ENCODE measurements at regions not wholly inside any gene's neighbourhood (a gene's known extent, or its start where the extent isn't known, plus 50 kb on each side); places are given as distances from the start of the nearest gene placed in this dataset.

DNA sequence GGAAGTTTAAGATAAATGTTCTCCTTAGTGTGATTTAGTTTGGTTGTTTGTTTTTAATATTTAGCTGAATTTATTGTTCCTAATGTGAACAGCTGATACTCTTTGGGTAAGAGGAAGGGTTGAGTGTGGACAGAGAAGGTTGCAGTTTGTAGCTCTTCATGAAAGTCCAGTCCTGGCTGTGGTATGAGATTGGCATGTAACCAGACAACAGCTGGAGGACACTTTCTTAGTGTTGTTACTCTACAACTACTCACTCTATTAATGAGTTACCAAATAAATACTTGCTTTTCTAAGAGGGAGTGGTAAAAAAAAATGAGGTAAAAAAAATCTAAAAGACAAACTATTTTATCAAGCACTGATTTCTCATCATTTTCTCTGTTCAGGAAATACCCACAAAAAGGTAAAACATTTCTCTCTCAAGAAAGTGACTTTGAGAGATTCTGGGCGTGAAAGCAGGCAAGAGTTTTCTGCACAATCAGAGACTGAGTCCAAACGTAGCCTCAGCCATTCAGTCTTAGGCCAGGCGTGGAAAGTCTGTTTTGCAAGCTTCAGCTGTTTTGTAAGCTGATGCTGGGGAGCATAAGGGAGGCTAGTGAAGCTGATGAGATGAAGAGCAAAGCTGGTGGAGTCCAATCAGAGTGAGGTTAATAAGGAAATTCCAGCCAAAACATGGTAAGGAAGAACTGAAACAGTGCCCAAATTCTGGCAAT, 138.5 kb upstream of the ARPP21 start:
- Histone ChIP-seq H3K4me3 (ENCODE audit: low read depth in 1 of 3, low read length in 3 of 3) (no peak overlapping the region), H3K27me3 (ENCODE audit: control insufficient read depth in 3 of 3, insufficient read depth in 3 of 3, low read length in 3 of 3) (no peaks in the 10 kb centered on the region), H3K27ac (ENCODE audit: low read depth in 1 of 3, low read length in 2 of 3) (no peak overlapping the region), H3K4me1 (ENCODE audit: control insufficient read depth in 3 of 3, insufficient read depth in 2 of 3, low read depth in 1 of 3, low read length in 2 of 3) (no peaks in the 10 kb centered on the region), H3K36me3 (ENCODE audit: control insufficient read depth in 3 of 3, insufficient read depth in 2 of 3, low read depth in 1 of 3, low read length in 3 of 3) (no peaks in the 10 kb centered on the region), H3K9me3 (ENCODE audit: control insufficient read depth in 2 of 2, insufficient read depth in 1 of 2, low read depth in 1 of 2, low read length in 1 of 2) (peaks cover 0 to 2% of the 10 kb centered on the region in 2 donors)
- DNase-seq (no peak), FAIRE-seq (no peak)
- 47 to 58% (median 57%) methylated on average over 3 of the region's 3 CpGs for WGBS, 3 donors

DNA sequence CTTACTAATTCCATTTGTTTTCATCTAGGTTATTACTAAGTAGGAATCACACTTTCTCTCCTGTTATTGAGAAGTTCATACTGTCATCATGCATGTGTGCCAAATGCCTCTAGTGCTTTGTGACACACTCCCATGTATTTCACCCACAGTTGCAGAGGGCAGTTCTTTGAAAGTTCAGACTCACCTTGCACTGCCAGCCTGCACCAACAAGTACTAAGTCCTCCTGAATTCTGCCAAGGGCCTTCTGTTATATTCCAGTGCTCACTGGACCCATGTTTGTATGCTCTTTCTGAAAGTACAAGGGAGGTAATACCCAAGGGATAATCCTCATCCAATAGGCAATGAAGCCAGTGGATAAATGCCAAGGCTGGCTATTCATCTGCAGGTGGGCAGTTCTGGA, 136.6 kb upstream of the ARPP21 start:
- H3K36me3 ChIP-seq (ENCODE audit: control insufficient read depth in 3 of 3, insufficient read depth in 2 of 3, low read depth in 1 of 3, low read length in 3 of 3) = no peaks in the 10 kb centered on the region
- peaks cover 0 to 2% of the 10 kb centered on the region in 2 donors for H3K9me3 ChIP-seq (ENCODE audit: control insufficient read depth in 2 of 2, insufficient read depth in 1 of 2, low read depth in 1 of 2, low read length in 1 of 2)
- DNase-seq = no peak
- no peak overlapping the region for H3K27ac ChIP-seq (ENCODE audit: low read depth in 1 of 3, low read length in 2 of 3)
- FAIRE-seq = no peak
- no peak overlapping the region for H3K4me3 ChIP-seq (ENCODE audit: low read depth in 1 of 3, low read length in 3 of 3)
- no peaks in the 10 kb centered on the region for H3K27me3 ChIP-seq (ENCODE audit: control insufficient read depth in 3 of 3, insufficient read depth in 3 of 3, low read length in 3 of 3)
- no peaks in the 10 kb centered on the region for H3K4me1 ChIP-seq (ENCODE audit: control insufficient read depth in 3 of 3, insufficient read depth in 2 of 3, low read depth in 1 of 3, low read length in 2 of 3)

DNA sequence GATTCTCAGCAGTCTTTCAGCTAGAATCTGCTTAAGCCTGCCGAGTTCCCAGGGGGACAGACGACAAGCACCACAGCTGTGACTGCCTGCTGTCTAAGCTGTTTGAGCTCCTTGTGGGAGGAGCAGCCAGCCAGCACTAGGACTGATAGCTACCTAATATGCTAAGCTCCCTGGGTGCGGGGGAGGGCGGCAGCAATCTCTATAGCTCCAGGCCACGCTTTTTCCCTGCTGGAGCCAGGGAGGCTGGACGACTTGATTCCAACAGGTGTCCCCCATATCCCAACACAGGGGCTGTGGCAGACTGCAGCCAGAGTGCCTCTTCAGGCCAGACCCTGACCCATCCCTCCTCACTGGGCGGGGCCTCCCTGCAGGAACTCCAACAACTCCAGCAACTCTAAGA, 134.1 kb upstream of the ARPP21 start:
- no peaks in the 10 kb centered on the region for H3K27me3 ChIP-seq (ENCODE audit: control insufficient read depth in 3 of 3, insufficient read depth in 3 of 3, low read length in 3 of 3)
- 25 to 35% (median 29%) methylated on average over 7 of the region's 7 CpGs for WGBS, 3 donors
- H3K27ac ChIP-seq (ENCODE audit: low read depth in 1 of 3, low read length in 2 of 3) = no peak overlapping the region
- no peaks in the 10 kb centered on the region for H3K36me3 ChIP-seq (ENCODE audit: control insufficient read depth in 3 of 3, insufficient read depth in 2 of 3, low read depth in 1 of 3, low read length in 3 of 3)
- FAIRE-seq (no peak), DNase-seq (no peak)
- no peaks in the 10 kb centered on the region for H3K4me1 ChIP-seq (ENCODE audit: control insufficient read depth in 3 of 3, insufficient read depth in 2 of 3, low read depth in 1 of 3, low read length in 2 of 3)
- no peak overlapping the region for H3K4me3 ChIP-seq (ENCODE audit: low read depth in 1 of 3, low read length in 3 of 3)
- H3K9me3 ChIP-seq (ENCODE audit: control insufficient read depth in 2 of 2, insufficient read depth in 1 of 2, low read depth in 1 of 2, low read length in 1 of 2) = peaks cover 2% of the 10 kb centered on the region in 2 donors

GRCh38 chr3:35505772-35506171, 133.6 kb upstream of the ARPP21 start:
- Histone ChIP-seq H3K36me3 (ENCODE audit: control insufficient read depth in 3 of 3, insufficient read depth in 2 of 3, low read depth in 1 of 3, low read length in 3 of 3) (no peaks in the 10 kb centered on the region), H3K9me3 (ENCODE audit: control insufficient read depth in 2 of 2, insufficient read depth in 1 of 2, low read depth in 1 of 2, low read length in 1 of 2) (peaks cover 2% of the 10 kb centered on the region in 2 donors), H3K4me1 (ENCODE audit: control insufficient read depth in 3 of 3, insufficient read depth in 2 of 3, low read depth in 1 of 3, low read length in 2 of 3) (no peaks in the 10 kb centered on the region), H3K27me3 (ENCODE audit: control insufficient read depth in 3 of 3, insufficient read depth in 3 of 3, low read length in 3 of 3) (no peaks in the 10 kb centered on the region), H3K27ac (ENCODE audit: low read depth in 1 of 3, low read length in 2 of 3) (no peak overlapping the region), H3K4me3 (ENCODE audit: low read depth in 1 of 3, low read length in 3 of 3) (no peak overlapping the region)
- WGBS, 3 donors = 93 to 98% (median 94%) methylated on average over 3 of the region's 3 CpGs
- FAIRE-seq (no peak), DNase-seq (no peak)

- Histone ChIP-seq H3K4me1 (ENCODE audit: control insufficient read depth in 3 of 3, insufficient read depth in 2 of 3, low read depth in 1 of 3, low read length in 2 of 3) (no peaks in the 10 kb centered on the region), H3K27ac (ENCODE audit: low read depth in 1 of 3, low read length in 2 of 3) (no peak overlapping the region), H3K4me3 (ENCODE audit: low read depth in 1 of 3, low read length in 3 of 3) (no peak overlapping the region), H3K9me3 (ENCODE audit: control insufficient read depth in 2 of 2, insufficient read depth in 1 of 2, low read depth in 1 of 2, low read length in 1 of 2) (no peaks in the 10 kb centered on the region), H3K27me3 (ENCODE audit: control insufficient read depth in 3 of 3, insufficient read depth in 3 of 3, low read length in 3 of 3) (no peaks in the 10 kb centered on the region), H3K36me3 (ENCODE audit: control insufficient read depth in 3 of 3, insufficient read depth in 2 of 3, low read depth in 1 of 3, low read length in 3 of 3) (no peaks in the 10 kb centered on the region)
- no peak for FAIRE-seq
- no peak for DNase-seq
Observed at GRCh38 chr3:35519936-35520335, 119.4 kb upstream of the ARPP21 start.

DNA sequence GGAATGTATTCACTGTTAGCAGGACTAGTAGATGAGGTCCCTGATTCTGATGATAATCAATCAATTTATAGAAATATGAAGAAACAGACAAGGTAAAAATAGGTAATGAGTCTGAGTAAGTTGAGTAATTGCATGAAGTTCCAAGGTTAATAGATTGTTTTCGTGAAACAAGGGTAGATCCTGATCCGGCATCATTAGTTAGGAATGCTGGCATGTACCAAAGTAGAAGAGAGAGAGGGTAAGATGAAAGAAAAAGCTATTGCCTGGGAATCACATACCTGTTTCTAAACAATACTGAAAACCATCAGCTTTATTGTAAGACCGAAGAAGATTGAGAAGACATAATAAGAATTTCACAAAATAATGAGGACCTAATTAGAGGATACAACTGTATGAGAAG, 118.1 kb upstream of the ARPP21 start:
- H3K4me3 ChIP-seq (ENCODE audit: low read depth in 1 of 3, low read length in 3 of 3) = no peak overlapping the region
- no peaks in the 10 kb centered on the region for H3K27me3 ChIP-seq (ENCODE audit: control insufficient read depth in 3 of 3, insufficient read depth in 3 of 3, low read length in 3 of 3)
- WGBS, 3 donors = 79 to 83% (median 80%) methylated on average over 3 of the region's 3 CpGs
- H3K36me3 ChIP-seq (ENCODE audit: control insufficient read depth in 3 of 3, insufficient read depth in 2 of 3, low read depth in 1 of 3, low read length in 3 of 3) = no peaks in the 10 kb centered on the region
- no peak overlapping the region for H3K27ac ChIP-seq (ENCODE audit: low read depth in 1 of 3, low read length in 2 of 3)
- FAIRE-seq = no peak
- no peaks in the 10 kb centered on the region for H3K9me3 ChIP-seq (ENCODE audit: control insufficient read depth in 2 of 2, insufficient read depth in 1 of 2, low read depth in 1 of 2, low read length in 1 of 2)
- no peaks in the 10 kb centered on the region for H3K4me1 ChIP-seq (ENCODE audit: control insufficient read depth in 3 of 3, insufficient read depth in 2 of 3, low read depth in 1 of 3, low read length in 2 of 3)
- no peak for DNase-seq

DNA sequence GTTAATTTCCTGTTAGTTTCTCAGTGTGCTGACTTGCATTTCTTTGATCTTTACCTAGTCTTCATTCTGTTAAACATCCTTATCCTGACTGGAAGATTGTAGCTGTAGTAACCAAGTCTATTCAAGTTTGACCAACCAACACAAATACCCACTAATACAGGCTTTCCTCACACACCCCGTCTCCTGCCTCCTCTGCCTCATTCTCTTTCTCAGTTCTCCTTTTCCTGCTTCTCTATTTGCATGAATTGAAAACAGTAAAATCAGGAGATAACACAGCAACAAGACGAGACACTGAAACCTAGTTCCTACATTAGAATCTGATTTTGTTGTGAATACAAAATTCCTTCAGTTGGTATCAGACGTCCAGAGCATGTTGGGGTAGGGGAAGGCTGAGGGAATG, 116.9 kb upstream of the ARPP21 start:
- no peaks in the 10 kb centered on the region for H3K27me3 ChIP-seq (ENCODE audit: control insufficient read depth in 3 of 3, insufficient read depth in 3 of 3, low read length in 3 of 3)
- H3K9me3 ChIP-seq (ENCODE audit: control insufficient read depth in 2 of 2, insufficient read depth in 1 of 2, low read depth in 1 of 2, low read length in 1 of 2) = no peaks in the 10 kb centered on the region
- no peaks in the 10 kb centered on the region for H3K36me3 ChIP-seq (ENCODE audit: control insufficient read depth in 3 of 3, insufficient read depth in 2 of 3, low read depth in 1 of 3, low read length in 3 of 3)
- no peak overlapping the region for H3K4me3 ChIP-seq (ENCODE audit: low read depth in 1 of 3, low read length in 3 of 3)
- 48 to 61% (median 49%) methylated on average over 3 of the region's 3 CpGs for WGBS, 3 donors
- no peak for DNase-seq
- no peak overlapping the region for H3K27ac ChIP-seq (ENCODE audit: low read depth in 1 of 3, low read length in 2 of 3)
- no peak for FAIRE-seq
- H3K4me1 ChIP-seq (ENCODE audit: control insufficient read depth in 3 of 3, insufficient read depth in 2 of 3, low read depth in 1 of 3, low read length in 2 of 3) = no peaks in the 10 kb centered on the region

DNA sequence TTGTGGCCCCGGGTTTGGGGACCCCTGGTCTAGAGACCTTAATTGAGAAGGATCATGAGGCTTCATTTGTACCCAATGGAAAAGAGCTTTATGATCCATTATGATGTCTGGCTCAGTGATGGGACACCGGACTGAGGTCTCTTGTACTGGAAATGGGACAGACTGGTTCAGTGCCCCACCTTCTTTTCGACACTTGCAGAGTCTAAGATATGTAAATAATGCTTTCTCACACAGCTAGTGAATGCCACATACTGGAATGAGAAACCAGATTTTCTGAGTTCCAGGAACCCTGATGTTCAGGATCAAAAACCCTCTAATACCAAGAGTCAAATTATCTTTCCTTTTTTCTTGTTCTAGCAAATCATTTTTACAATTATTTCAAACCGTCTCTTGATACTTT, 116.3 kb upstream of the ARPP21 start:
- no peaks in the 10 kb centered on the region for H3K9me3 ChIP-seq (ENCODE audit: control insufficient read depth in 2 of 2, insufficient read depth in 1 of 2, low read depth in 1 of 2, low read length in 1 of 2)
- DNase-seq = no peak
- no peaks in the 10 kb centered on the region for H3K36me3 ChIP-seq (ENCODE audit: control insufficient read depth in 3 of 3, insufficient read depth in 2 of 3, low read depth in 1 of 3, low read length in 3 of 3)
- 77 to 83% (median 81%) methylated on average over 4 of the region's 4 CpGs for WGBS, 3 donors
- no peaks in the 10 kb centered on the region for H3K4me1 ChIP-seq (ENCODE audit: control insufficient read depth in 3 of 3, insufficient read depth in 2 of 3, low read depth in 1 of 3, low read length in 2 of 3)
- H3K27ac ChIP-seq (ENCODE audit: low read depth in 1 of 3, low read length in 2 of 3) = no peak overlapping the region
- H3K4me3 ChIP-seq (ENCODE audit: low read depth in 1 of 3, low read length in 3 of 3) = no peak overlapping the region
- H3K27me3 ChIP-seq (ENCODE audit: control insufficient read depth in 3 of 3, insufficient read depth in 3 of 3, low read length in 3 of 3) = no peaks in the 10 kb centered on the region
- no peak for FAIRE-seq

- Histone ChIP-seq H3K27me3 (ENCODE audit: control insufficient read depth in 3 of 3, insufficient read depth in 3 of 3, low read length in 3 of 3) (no peaks in the 10 kb centered on the region), H3K4me3 (ENCODE audit: low read depth in 1 of 3, low read length in 3 of 3) (no peak overlapping the region), H3K27ac (ENCODE audit: low read depth in 1 of 3, low read length in 2 of 3) (no peak overlapping the region), H3K36me3 (ENCODE audit: control insufficient read depth in 3 of 3, insufficient read depth in 2 of 3, low read depth in 1 of 3, low read length in 3 of 3) (no peaks in the 10 kb centered on the region), H3K4me1 (ENCODE audit: control insufficient read depth in 3 of 3, insufficient read depth in 2 of 3, low read depth in 1 of 3, low read length in 2 of 3) (no peaks in the 10 kb centered on the region), H3K9me3 (ENCODE audit: control insufficient read depth in 2 of 2, insufficient read depth in 1 of 2, low read depth in 1 of 2, low read length in 1 of 2) (no peaks in the 10 kb centered on the region)
- DNase-seq (no peak), FAIRE-seq (no peak)
- 67 to 74% (median 74%) methylated on average over 4 of the region's 4 CpGs for WGBS, 3 donors
Observed at GRCh38 chr3:35523838-35524237, 115.5 kb upstream of the ARPP21 start.

All from small intestine (tissue), 7 donors.